ENCODE measurements at regions not wholly inside any gene's neighbourhood (a gene's known extent, or its start where the extent isn't known, plus 50 kb on each side); places are given as distances from the start of the nearest gene placed in this dataset.

GRCh38 chr2:121150713-121151112 is 134.3 kb downstream of the TFCP2L1 start:
- no peak for TF ChIP-seq JUNB (IDR thresholded peaks at IDR 0.05)
- no peak for TF ChIP-seq POLR2AphosphoS2 (IDR thresholded peaks at IDR 0.05; ENCODE audit: low read depth, low read length)
- TF ChIP-seq, protein P1, sequence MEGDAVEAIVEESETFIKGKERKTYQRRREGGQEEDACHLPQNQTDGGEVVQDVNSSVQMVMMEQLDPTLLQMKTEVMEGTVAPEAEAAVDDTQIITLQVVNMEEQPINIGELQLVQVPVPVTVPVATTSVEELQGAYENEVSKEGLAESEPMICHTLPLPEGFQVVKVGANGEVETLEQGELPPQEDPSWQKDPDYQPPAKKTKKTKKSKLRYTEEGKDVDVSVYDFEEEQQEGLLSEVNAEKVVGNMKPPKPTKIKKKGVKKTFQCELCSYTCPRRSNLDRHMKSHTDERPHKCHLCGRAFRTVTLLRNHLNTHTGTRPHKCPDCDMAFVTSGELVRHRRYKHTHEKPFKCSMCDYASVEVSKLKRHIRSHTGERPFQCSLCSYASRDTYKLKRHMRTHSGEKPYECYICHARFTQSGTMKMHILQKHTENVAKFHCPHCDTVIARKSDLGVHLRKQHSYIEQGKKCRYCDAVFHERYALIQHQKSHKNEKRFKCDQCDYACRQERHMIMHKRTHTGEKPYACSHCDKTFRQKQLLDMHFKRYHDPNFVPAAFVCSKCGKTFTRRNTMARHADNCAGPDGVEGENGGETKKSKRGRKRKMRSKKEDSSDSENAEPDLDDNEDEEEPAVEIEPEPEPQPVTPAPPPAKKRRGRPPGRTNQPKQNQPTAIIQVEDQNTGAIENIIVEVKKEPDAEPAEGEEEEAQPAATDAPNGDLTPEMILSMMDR (IDR thresholded peaks at IDR 0.05 in 2 of 3, conservative IDR thresholded peaks at IDR 0.05 in 1 of 3; ENCODE audit: control insufficient read depth in 2 of 3, extremely low read depth in 1 of 3, insufficient read depth in 1 of 3, low read depth in 3 of 3, low read length in 3 of 3) = no peak
- TF ChIP-seq, protein P2, sequence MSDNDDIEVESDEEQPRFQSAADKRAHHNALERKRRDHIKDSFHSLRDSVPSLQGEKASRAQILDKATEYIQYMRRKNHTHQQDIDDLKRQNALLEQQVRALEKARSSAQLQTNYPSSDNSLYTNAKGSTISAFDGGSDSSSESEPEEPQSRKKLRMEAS (IDR thresholded peaks at IDR 0.05; ENCODE audit: low read depth, low read length) = no peak
- TF ChIP-seq YY1 (IDR thresholded peaks at IDR 0.05; ENCODE audit: low read depth, low read length) = no peak
- TF ChIP-seq, protein P3, sequence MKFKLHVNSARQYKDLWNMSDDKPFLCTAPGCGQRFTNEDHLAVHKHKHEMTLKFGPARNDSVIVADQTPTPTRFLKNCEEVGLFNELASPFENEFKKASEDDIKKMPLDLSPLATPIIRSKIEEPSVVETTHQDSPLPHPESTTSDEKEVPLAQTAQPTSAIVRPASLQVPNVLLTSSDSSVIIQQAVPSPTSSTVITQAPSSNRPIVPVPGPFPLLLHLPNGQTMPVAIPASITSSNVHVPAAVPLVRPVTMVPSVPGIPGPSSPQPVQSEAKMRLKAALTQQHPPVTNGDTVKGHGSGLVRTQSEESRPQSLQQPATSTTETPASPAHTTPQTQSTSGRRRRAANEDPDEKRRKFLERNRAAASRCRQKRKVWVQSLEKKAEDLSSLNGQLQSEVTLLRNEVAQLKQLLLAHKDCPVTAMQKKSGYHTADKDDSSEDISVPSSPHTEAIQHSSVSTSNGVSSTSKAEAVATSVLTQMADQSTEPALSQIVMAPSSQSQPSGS (IDR thresholded peaks at IDR 0.05; ENCODE audit: low read length) = no peak
